ENCODE measurements at regions not wholly inside any gene's neighbourhood (a gene's known extent, or its start where the extent isn't known, plus 50 kb on each side); places are given as distances from the start of the nearest gene placed in this dataset.
A peak's percentile ranks its signal among the peaks of the same experiment; 100 is the strongest.

DNA sequence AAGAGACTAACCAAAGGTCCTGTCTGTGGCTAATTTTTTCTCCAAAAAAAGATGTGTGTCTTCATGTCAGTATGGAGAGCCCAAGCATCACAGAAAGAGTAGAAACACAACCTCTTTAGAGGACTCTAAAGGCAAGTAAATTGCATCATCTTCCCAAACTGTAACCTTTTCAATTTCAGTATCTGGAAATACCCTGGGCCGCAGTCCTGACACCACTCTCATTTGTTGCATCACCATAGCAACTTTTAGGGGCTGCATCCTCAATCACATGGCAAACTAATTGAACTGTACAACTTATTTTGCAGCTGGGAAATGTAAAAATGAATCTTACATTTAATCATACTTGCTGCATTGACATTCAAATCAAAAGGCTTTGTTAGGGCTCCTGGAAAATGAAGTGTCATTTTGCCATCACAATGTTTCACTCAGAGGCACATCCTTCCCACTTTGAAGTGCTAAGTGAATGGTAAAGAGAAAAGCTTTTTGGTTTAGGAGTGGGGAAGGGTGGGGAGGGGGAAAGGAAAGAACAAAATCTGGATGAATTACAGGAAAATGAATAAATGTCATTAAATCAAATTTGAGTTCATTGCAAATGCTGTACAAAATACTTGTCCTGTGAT is 60.6 kb upstream of the GRIA1 start:
- Histone ChIP-seq H3K9me3 (ENCODE audit: insufficient read depth in 2 of 2, low read depth in 1 of 2, low read length in 1 of 2) (no peaks in the 10 kb centered on the region), H3K27ac (ENCODE audit: low read depth, low read length) (no peak overlapping the region), H2BK5ac (ENCODE audit: low read depth, low read length) (no peak overlapping the region), H3K18ac (ENCODE audit: extremely low read depth, low read length) (no peak overlapping the region; the same call in 1 of the 2 replicates), H4K91ac (replicated peaks; ENCODE audit: insufficient read length, low read length) (no peak overlapping the region), H3K23ac (ENCODE audit: insufficient read length) (no peak overlapping the region), H3K4me2 (ENCODE audit: insufficient read depth in 1 of 2, low read depth in 2 of 2, low read length in 2 of 2) (no peak overlapping the region), H3K14ac (ENCODE audit: insufficient read length) (no peak overlapping the region), H3K23me2 (ENCODE audit: low read depth, low read length) (no peaks in the 10 kb centered on the region), H3K4me3 (ENCODE audit: extremely low read depth in 1 of 4, insufficient read depth in 2 of 4, low read depth in 3 of 4, low read length in 4 of 4) (no peak overlapping the region), H2AFZ (ENCODE audit: low read length) (no peak overlapping the region), H2BK20ac (ENCODE audit: low read length) (no peak overlapping the region), H2AK5ac (ENCODE audit: low read depth, low read length) (no peak overlapping the region), H3K27me3 (replicated peaks in 1 of 4; ENCODE audit: control insufficient read depth in 3 of 4, extremely low read depth in 1 of 4, insufficient read depth in 3 of 4, low read length in 3 of 4) (no peaks in the 10 kb centered on the region), H3K79me1 (ENCODE audit: low read depth, low read length) (no peaks in the 10 kb centered on the region), H4K8ac (ENCODE audit: extremely low read depth, insufficient read depth, low read length) (no peak overlapping the region), H2BK12ac (ENCODE audit: low read depth, low read length) (peak overlapping the region; percentile 56; the same call in 1 of the 2 replicates), H4K20me1 (replicated peaks in 1 of 2; ENCODE audit: control insufficient read depth in 1 of 2, insufficient read depth in 2 of 2, low read length in 2 of 2) (no peaks in the 10 kb centered on the region), H2BK15ac (ENCODE audit: low read length) (no peak overlapping the region), H3K56ac (replicated peaks; ENCODE audit: insufficient read length, low read depth, low read length) (no peak overlapping the region), H3K79me2 (ENCODE audit: control insufficient read depth in 1 of 2, insufficient read depth in 2 of 2, low read length in 2 of 2) (no peaks in the 10 kb centered on the region), H3K4ac (replicated peaks; ENCODE audit: insufficient read length, low read depth, low read length) (no peak overlapping the region), H3K4me1 (replicated peaks in 1 of 4; ENCODE audit: control insufficient read depth in 3 of 4, insufficient read depth in 4 of 4, low read length in 3 of 4) (peaks cover 0 to 5% (median 2%) of the 10 kb centered on the region in 4 experiments; a peak in 3 of 7 replicates), H3K36me3 (ENCODE audit: control insufficient read depth in 2 of 4, insufficient read depth in 4 of 4, low read length in 3 of 4) (no peaks in the 10 kb centered on the region), H3K9ac (replicated peaks in 1 of 4; ENCODE audit: extremely low read depth in 1 of 4, low read depth in 3 of 4, low read length in 3 of 4) (no peak overlapping the region), H4K5ac (ENCODE audit: insufficient read length, low read depth, low read length) (no peak overlapping the region), H2BK120ac (replicated peaks; ENCODE audit: low read depth, low read length) (no peak overlapping the region)
- TF ChIP-seq JUN (IDR thresholded peaks at IDR 0.05; ENCODE audit: low read depth, low read length) (no peak), CEBPB (IDR thresholded peaks at IDR 0.05; ENCODE audit: low read depth, low read length) (peak; percentile 75)
- FAIRE-seq (no peak), DNase-seq (ENCODE audit: low read depth in 1 of 2, low spot score in 2 of 2) (no peak)
- ChIA-PET CTCF (ENCODE audit: partially characterized antibody) (interaction anchor here (0.7 to 3.4 kb wide), 3 partner anchors 17 to 836 kb away, joined by 3 to 13 read pairs (median 4); no protein-coding TSS in a partner anchor), POLR2A (ENCODE audit: partially characterized antibody) (no interaction called here)
- 81% methylated on average over 1 of the region's 1 CpG; no CpG with 5 or more reads in 1 of the 2 experiments for WGBS, 2 experiments (ENCODE audit: extremely low coverage in 1 of 2, insufficient coverage in 1 of 2, insufficient read length in 1 of 2, insufficient replicate concordance in 2 of 2, low coverage in 1 of 2, low lambda C conversion rate in 2 of 2, missing lambda C conversion rate in 1 of 2)
